HepG2 (cell line): ENCODE measurements at regions not wholly inside any gene's neighbourhood (a gene's known extent, or its start where the extent isn't known, plus 50 kb on each side); places are given as distances from the start of the nearest gene placed in this dataset.

Experiments
- ATAC-seq: fragments of 200-7000 bp; cut with Tn5 transposase; 3 replicates; pipeline ENCODE4 v1.9.1; 2020; ENCODE audit warnings: mild to moderate bottlenecking, moderate library complexity
- BruUV-seq: library from RNA; stranded (reverse); fragments of 400-500 nt; replicated peaks from 2 replicates; lab custom pipeline; 2021; lab: Mats Ljungman, UMichigan
- CTCF ChIA-PET: fragments of 300-600 bp; formaldehyde crosslinking; extraction: SDS; loops from one replicate; lab custom pipeline; 2021; ENCODE audit warnings: low total read pairs, inconsistent platforms, low intra/inter-chr PET ratio; lab: Yijun Ruan, JAX
- POLR2A ChIA-PET: fragments of 350-600 bp; sonication (Branson Sonifier 250); formaldehyde crosslinking; loops from one replicate; lab custom pipeline; 2020; ENCODE audit warnings: antibody characterized with exemption, inconsistent platforms; lab: Yijun Ruan, JAX
- DNase-seq: peaks from one replicate; pipeline ENCODE4 v3.0.0-alpha.2; 2015; ENCODE audit warnings: low spot score
- FAIRE-seq: peaks from 3 replicates; lab custom pipeline; 2011; peaks lifted over from hg19 to GRCh38; lab: Jason Lieb, UNC
- H2AFZ ChIP-seq: one replicate; pipeline ENCODE4 v1.6.1; 2011; ENCODE audit warnings: low read length, inconsistent platforms
- H3K27ac ChIP-seq: fragments of 300-600 bp; 3 replicates; pipeline ENCODE4 v1.8.0; 2011; ENCODE audit warnings: mixed run types, mild to moderate bottlenecking, mixed read lengths, low read length, inconsistent platforms; ENCODE audit not compliant: insufficient read depth; ENCODE audit errors: extremely low read length
- H3K27me3 ChIP-seq, 2 experiments: fragments of 200-600 bp in 1 of 2; 2 replicates in 1 of 2; 3 replicates in 1 of 2; pipeline versions ENCODE4 v1.6.0 to v1.8.0; 2011; ENCODE audit warnings: low read length in 2 of 2, mild to moderate bottlenecking in 2 of 2, moderate library complexity in 2 of 2, inconsistent platforms in 1 of 2; ENCODE audit not compliant: insufficient read depth in 2 of 2, control insufficient read depth in 1 of 2
- H3K36me3 ChIP-seq, 2 experiments: fragments of 200-600 bp in 1 of 2; replicated peaks in 1 of 2; 2 replicates in 1 of 2; 3 replicates in 1 of 2; pipeline versions ENCODE4 v1.5.1 to v1.8.0; 2011; ENCODE audit warnings: low read length in 2 of 2, inconsistent platforms in 1 of 2; ENCODE audit not compliant: insufficient read depth in 2 of 2, control insufficient read depth in 1 of 2
- H3K4me1 ChIP-seq: 2 replicates; pipeline ENCODE4 v1.5.1; 2012; ENCODE audit warnings: low read length, inconsistent platforms; ENCODE audit not compliant: insufficient read depth
- H3K4me2 ChIP-seq: 2 replicates; pipeline ENCODE4 v1.6.0; 2011; ENCODE audit warnings: low read depth, low read length, inconsistent platforms
- H3K4me3 ChIP-seq, 3 experiments: fragments of 200-600 bp in 1 of 3; sonication (generic), shearing (Covaris generic) in 1 of 3; replicated peaks in 1 of 3; 2 replicates each; pipeline ENCODE4 v1.5.1; 2011 to 2016; ENCODE audit warnings: low read length in 3 of 3, inconsistent platforms in 2 of 3, low read depth in 2 of 3, mild to moderate bottlenecking in 2 of 3, control low read depth in 1 of 3, mixed read lengths in 1 of 3; ENCODE audit not compliant: insufficient read depth in 1 of 3
- H3K79me2 ChIP-seq: one replicate; pipeline ENCODE4 v1.6.1; 2011; ENCODE audit warnings: low read length, inconsistent platforms; ENCODE audit not compliant: insufficient read depth
- H3K9ac ChIP-seq: 2 replicates; pipeline ENCODE4 v1.6.0; 2011; ENCODE audit warnings: mild to moderate bottlenecking, low read depth, low read length, inconsistent platforms; ENCODE audit not compliant: insufficient read depth
- H3K9me3 ChIP-seq: 2 replicates; pipeline ENCODE4 v1.5.1; 2012; ENCODE audit warnings: mild to moderate bottlenecking, low read length
- H4K20me1 ChIP-seq: 2 replicates; pipeline ENCODE4 v1.6.0; 2011; ENCODE audit warnings: inconsistent platforms, mild to moderate bottlenecking, low read length, moderate library complexity; ENCODE audit not compliant: insufficient read depth
- ARID4A ChIP-seq: sonication (generic); formaldehyde crosslinking; IDR thresholded peaks from 2 replicates; pipeline ENCODE4 v1.5.0; 2020; ENCODE audit warnings: mild to moderate bottlenecking, missing genetic modification reagents, borderline replicate concordance
- ATF2 ChIP-seq: sonication (generic); formaldehyde crosslinking; IDR thresholded peaks from 2 replicates; pipeline ENCODE4 v1.4.0; 2020; ENCODE audit warnings: missing genetic modification reagents
- CSRNP2 ChIP-seq: sonication (generic); formaldehyde crosslinking; conservative IDR thresholded peaks from 2 replicates; pipeline ENCODE4 v1.8.0; 2022; ENCODE audit warnings: low read depth, missing genetic modification reagents
- DZIP1 ChIP-seq: sonication (generic); formaldehyde crosslinking; IDR thresholded peaks from 2 replicates; pipeline ENCODE4 v1.5.0; 2020; ENCODE audit warnings: mild to moderate bottlenecking, missing genetic modification reagents
- ELK4 ChIP-seq: sonication (generic); formaldehyde crosslinking; IDR thresholded peaks from 2 replicates; pipeline ENCODE4 v1.9.0; 2021; ENCODE audit warnings: missing genetic modification reagents, borderline replicate concordance
- GABPB1 ChIP-seq: IDR thresholded peaks from 2 replicates; pipeline ENCODE4 v1.6.1; 2016; ENCODE audit warnings: mild to moderate bottlenecking, missing genetic modification reagents, moderate library complexity, missing compliant biosample characterization
- MAFG ChIP-seq: sonication (generic); formaldehyde crosslinking; IDR thresholded peaks from 2 replicates; pipeline ENCODE4 v1.5.1; 2020; ENCODE audit warnings: mild to moderate bottlenecking, missing genetic modification reagents
- MYC ChIP-seq: sonication (generic); formaldehyde crosslinking; IDR thresholded peaks from 2 replicates; pipeline ENCODE4 v1.9.0; 2021; ENCODE audit warnings: missing genetic modification reagents, borderline replicate concordance
- MZF1 ChIP-seq: sonication (generic); formaldehyde crosslinking; IDR thresholded peaks from 2 replicates; pipeline ENCODE4 v1.8.1; 2023; ENCODE audit warnings: mild to moderate bottlenecking, missing genetic modification reagents, borderline replicate concordance
- ZNF362 ChIP-seq: sonication (generic); formaldehyde crosslinking; IDR thresholded peaks from 2 replicates; pipeline ENCODE4 v1.4.0; 2020; ENCODE audit warnings: missing genetic modification reagents, mild to moderate bottlenecking, borderline replicate concordance
- ZNF567 ChIP-seq: sonication (generic); formaldehyde crosslinking; IDR thresholded peaks from 2 replicates; pipeline ENCODE4 v1.8.1; 2023; ENCODE audit warnings: mild to moderate bottlenecking, missing genetic modification reagents, borderline replicate concordance
- ZSCAN30 ChIP-seq: sonication (generic); formaldehyde crosslinking; IDR thresholded peaks from 2 replicates; pipeline ENCODE4 v1.5.0; 2020; ENCODE audit warnings: mild to moderate bottlenecking, missing genetic modification reagents
- WGBS: methylation state at CpG from one replicate; pipeline ENCODE4 v1.1.6; 2017; ENCODE audit warnings: low lambda C conversion rate; 5-methylcytosine and 5-hydroxymethylcytosine counted together
- in situ Hi-C: cut with HindIII; loops from 2 replicates; pipeline ENCODE4 v1.10.0; 2017; ENCODE audit warnings: low pct_unique_long_range_greater_than_20kb; ENCODE audit not compliant: extremely low pct_ligation_motif_present
- intact Hi-C: fragments of 100-400 bp; cut with micrococcal nuclease; formaldehyde crosslinking; loops from one replicate; pipeline ENCODE4 v1.10.0; 2022; ENCODE audit not compliant: unreplicated experiment

GRCh38 chr19:56953470-56953869, 112.9 kb upstream of the PEG3 start:
- Histone ChIP-seq H3K9ac (no peak overlapping the region), H3K27ac (no peak overlapping the region), H3K9me3 (no peaks in the 10 kb centered on the region), H3K36me3 (no peaks in the 10 kb centered on the region), H3K4me3 (no peak overlapping the region), H3K79me2 (peaks cover 4% of the 10 kb centered on the region), H3K27me3 (no peaks in the 10 kb centered on the region), H3K4me2 (no peak overlapping the region), H3K4me1 (peaks cover 46% of the 10 kb centered on the region), H2AFZ (no peak overlapping the region), H4K20me1 (no peaks in the 10 kb centered on the region)
- no peak for DNase-seq
- ChIA-PET CTCF (no interaction called here), POLR2A (no interaction called here)
- BruUV-seq = no TSS peak
- intact Hi-C loops (no loop called here), in situ Hi-C loops (no loop called here)
- no peak for FAIRE-seq
- no peak for ATAC-seq
- 95% methylated on average over 5 of the region's 5 CpGs for WGBS
- TF ChIP-seq MZF1 (CRISPR knock-in tag) (no peak), ZNF362 (CRISPR knock-in tag) (no peak), ELK4 (CRISPR knock-in tag) (no peak), ZNF567 (CRISPR knock-in tag) (no peak), ARID4A (no peak), MYC (CRISPR knock-in tag) (no peak), ZSCAN30 (CRISPR knock-in tag) (no peak), GABPB1 (CRISPR knock-in tag) (no peak), CSRNP2 (no peak), DZIP1 (CRISPR knock-in tag) (no peak), ATF2 (no peak), MAFG (CRISPR knock-in tag) (no peak)
